DMS53 (cell line): ENCODE measurements at regions not wholly inside any gene's neighbourhood (a gene's known extent, or its start where the extent isn't known, plus 50 kb on each side); places are given as distances from the start of the nearest gene placed in this dataset.
"Not testable (repeated sequence)": the region's sequence is repeated elsewhere in the genome, so short reads cannot be mapped to it uniquely, and the experiment has no call there.

Experiments
- DNase-seq: peaks from one replicate; lab custom pipeline; 2025; lab: John Stamatoyannopoulos, UW

DNA sequence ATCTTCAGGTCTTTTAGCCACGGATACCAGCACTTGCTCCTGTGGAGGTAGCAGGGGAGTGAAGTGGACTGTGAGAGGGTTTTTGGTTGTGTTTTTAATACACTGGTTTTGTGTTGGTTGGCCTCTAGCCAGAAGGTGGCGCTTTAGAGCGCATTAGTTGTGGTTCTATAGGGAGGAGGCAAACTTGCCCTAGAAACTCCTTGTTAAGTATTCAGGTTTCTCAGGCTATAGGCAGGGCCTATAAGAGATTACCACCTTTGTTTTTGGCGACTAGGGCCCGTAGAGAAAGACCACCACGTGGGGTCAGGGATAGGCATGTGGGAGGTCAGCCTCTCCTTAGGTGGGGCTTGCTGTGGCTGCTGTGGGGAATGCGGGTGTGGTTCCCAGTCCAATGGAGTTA is 221.6 kb upstream of the SPANXN4 start:
- peak; percentile 64 for DNase-seq

- DNase-seq = no peak
Measured at GRCh38 chrX:142819461-142819860, 206.3 kb upstream of the SPANXN4 start.

DNA sequence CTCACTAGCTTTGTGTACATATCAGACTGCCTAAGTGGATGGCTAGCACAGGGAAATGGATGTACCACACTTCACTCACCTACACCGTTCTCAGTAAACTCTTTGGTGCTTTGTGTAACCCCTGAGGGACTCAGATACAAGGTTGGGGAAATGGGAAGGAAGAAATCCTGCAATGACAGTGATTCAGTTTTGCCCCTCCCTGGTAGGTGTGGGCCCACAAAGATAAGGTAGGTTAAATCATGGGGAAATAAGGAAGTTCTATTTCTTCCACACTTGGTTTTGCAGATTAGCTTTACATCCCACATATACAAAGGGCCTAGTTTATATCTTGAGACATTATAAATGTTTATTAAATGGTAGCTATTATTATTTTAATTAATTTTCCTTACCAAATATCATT is 197.6 kb upstream of the SPANXN4 start:
- DNase-seq = no peak

DNA sequence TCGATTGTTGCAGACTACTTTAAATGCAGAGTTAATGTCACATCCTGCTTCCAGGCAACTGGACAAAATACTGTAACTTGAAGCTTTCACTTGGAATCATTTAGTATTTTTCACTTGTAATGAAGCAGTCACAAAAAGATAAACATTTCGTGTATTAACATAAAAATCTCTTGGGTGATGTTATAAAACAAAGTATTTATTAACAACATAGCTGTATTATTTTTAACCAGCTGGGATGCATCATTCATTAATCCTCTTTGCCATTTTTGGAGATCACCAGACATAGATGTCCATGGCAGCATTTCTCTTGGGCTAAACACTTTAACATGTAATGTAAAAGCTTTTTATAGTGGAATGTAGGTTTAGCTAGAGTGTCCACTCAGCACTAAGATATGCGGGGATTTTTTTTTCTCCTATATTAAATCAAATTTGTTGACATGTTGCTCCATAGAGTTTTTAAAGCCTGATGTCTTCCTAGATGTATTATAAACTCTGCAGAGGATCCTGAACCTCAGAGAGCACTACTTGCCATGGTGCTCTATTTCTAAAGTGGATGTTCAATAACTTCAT is 193.7 kb upstream of the SPANXN4 start:
- DNase-seq = no peak

DNA sequence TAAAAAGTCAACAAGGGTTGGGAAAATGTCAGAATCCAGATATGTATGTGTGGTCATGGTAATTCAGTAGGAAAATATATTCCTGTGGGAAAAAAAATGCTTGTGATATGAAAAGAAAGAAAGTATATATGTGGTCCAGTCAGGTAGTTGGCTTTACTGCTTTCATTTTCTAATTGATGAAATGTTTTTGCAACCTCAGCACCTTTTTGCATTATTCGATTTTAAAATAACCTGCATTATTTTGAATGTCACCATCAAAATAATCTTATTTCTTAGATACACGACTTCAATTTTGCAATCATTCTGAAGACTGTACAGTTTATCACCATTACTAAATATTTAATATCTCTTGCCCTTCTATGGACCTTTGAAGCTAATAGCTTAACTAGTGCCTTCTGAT is 170.8 kb upstream of the SPANXN4 start:
- DNase-seq = no peak

- no peak for DNase-seq
Measured at GRCh38 chrX:142860944-142861343, 164.8 kb upstream of the SPANXN4 start.

- DNase-seq = no peak
Measured at GRCh38 chrX:142861557-142861956, 164.2 kb upstream of the SPANXN4 start.

GRCh38 chrX:142866247-142866646 is 159.5 kb upstream of the SPANXN4 start:
- not testable (repeated sequence) for DNase-seq

DNA sequence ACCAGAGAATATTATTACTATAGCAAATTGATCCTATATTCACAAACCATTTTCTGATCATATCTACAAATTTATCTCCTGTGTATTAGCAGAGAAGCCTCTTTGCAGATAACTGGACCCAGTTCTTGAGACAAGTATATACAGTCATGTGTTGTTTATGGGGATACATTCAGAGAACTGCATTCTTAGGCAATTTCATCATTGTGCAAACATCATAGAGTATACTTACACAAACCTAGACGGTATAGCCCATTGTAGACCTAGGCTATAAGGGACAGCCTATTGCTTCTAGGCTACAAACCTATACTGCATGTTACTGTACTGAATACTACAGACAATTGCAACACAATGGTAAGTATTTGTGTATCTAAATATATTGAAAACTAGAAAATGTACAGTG is 152.5 kb upstream of the SPANXN4 start:
- DNase-seq = peak; percentile 60

GRCh38 chrX:142884881-142885280 is 140.8 kb upstream of the SPANXN4 start:
- DNase-seq = no peak

GRCh38 chrX:142891046-142891445 is 134.7 kb upstream of the SPANXN4 start:
- no peak for DNase-seq

- DNase-seq = no peak
Measured at GRCh38 chrX:142898164-142898563, 127.6 kb upstream of the SPANXN4 start.

- DNase-seq = no peak
Measured at GRCh38 chrX:142923201-142923600, 102.5 kb upstream of the SPANXN4 start.

DNA sequence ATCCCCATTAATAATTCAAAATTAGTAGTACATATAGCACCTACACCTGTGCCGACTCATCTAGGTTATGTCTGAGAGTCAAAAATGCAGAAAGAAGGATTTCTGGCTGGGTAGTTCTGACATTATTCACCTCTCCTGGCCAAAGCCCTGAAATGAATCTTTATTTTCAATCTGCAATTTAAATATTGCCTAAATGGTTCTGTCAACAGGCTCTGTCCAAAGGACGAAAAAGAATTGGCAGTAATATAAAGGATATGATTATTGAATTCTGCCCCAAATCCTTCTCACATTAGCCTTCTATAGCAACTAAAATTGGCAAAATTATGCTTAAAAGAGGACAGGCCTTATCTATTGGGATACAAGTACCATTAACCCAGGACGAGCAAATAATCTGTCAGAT is 86.9 kb upstream of the SPANXN4 start:
- DNase-seq = no peak

- not testable (repeated sequence) for DNase-seq
Measured at GRCh38 chrX:142972147-142972809, 53.5 kb upstream of the SPANXN4 start.
